ENCODE measurements at regions not wholly inside any gene's neighbourhood (a gene's known extent, or its start where the extent isn't known, plus 50 kb on each side); places are given as distances from the start of the nearest gene placed in this dataset.

GRCh38 chr12:126930234-126930633, 1336.7 kb upstream of the TMEM132C start:
- TF ChIP-seq CTCF (IDR thresholded peaks at IDR 0.05) (no peak), POLR2A (IDR thresholded peaks at IDR 0.05) (no peak)

Data from adrenal gland (tissue), 5 donors.